CD14-positive monocyte (primary cell): ENCODE measurements at regions not wholly inside any gene's neighbourhood (a gene's known extent, or its start where the extent isn't known, plus 50 kb on each side); places are given as distances from the start of the nearest gene placed in this dataset.
A peak's percentile ranks its signal among the peaks of the same experiment; 100 is the strongest.
"Not testable (repeated sequence)": the region's sequence is repeated elsewhere in the genome, so short reads cannot be mapped to it uniquely, and the experiment has no call there.

ENCODE experiments used
- DNase-seq, 3 donors: peaks; one replicate each; pipeline ENCODE4 v3.0.0-alpha.2; 2011 to 2022
- H2AFZ ChIP-seq: 2 replicates; pipeline ENCODE4 v1.6.0; 2012; ENCODE audit warnings: mild to moderate bottlenecking, low read depth, low read length, inconsistent platforms; ENCODE audit not compliant: insufficient read depth, poor library complexity, severe bottlenecking
- H3K27ac ChIP-seq, 2 donors: 1 replicate in 1 of 2; 2 replicates in 1 of 2; pipeline ENCODE4 v1.5.1; 2012 to 2013; ENCODE audit warnings: low read length in 2 of 2, control low read depth in 1 of 2, inconsistent platforms in 1 of 2, low read depth in 1 of 2, mild to moderate bottlenecking in 1 of 2
- H3K27me3 ChIP-seq, 2 donors: one replicate each; pipeline versions ENCODE4 v1.6.0 to v1.6.1; 2011 to 2013; ENCODE audit warnings: low read length in 2 of 2; ENCODE audit not compliant: control insufficient read depth in 2 of 2, insufficient read depth in 2 of 2
- H3K36me3 ChIP-seq, 2 donors: replicated peaks in 1 of 2; 1 replicate in 1 of 2; 2 replicates in 1 of 2; pipeline versions ENCODE4 v1.5.1 to v1.6.1; 2012 to 2013; ENCODE audit warnings: low read length in 2 of 2, control low read depth in 1 of 2, inconsistent platforms in 1 of 2, mild to moderate bottlenecking in 1 of 2; ENCODE audit not compliant: insufficient read depth in 2 of 2, control insufficient read depth in 1 of 2
- H3K4me1 ChIP-seq, 2 donors: 1 replicate in 1 of 2; 2 replicates in 1 of 2; pipeline versions ENCODE4 v1.5.1 to v1.6.1; 2012 to 2013; ENCODE audit warnings: low read length in 2 of 2, control low read depth in 1 of 2, inconsistent platforms in 1 of 2, mild to moderate bottlenecking in 1 of 2, moderate library complexity in 1 of 2; ENCODE audit not compliant: insufficient read depth in 2 of 2, control insufficient read depth in 1 of 2
- H3K4me2 ChIP-seq: replicated peaks from 2 replicates; pipeline ENCODE3; 2012; ENCODE audit warnings: low read length, moderate library complexity, mild to moderate bottlenecking; ENCODE audit not compliant: poor library complexity, severe bottlenecking; ENCODE audit errors: extremely low read depth
- H3K4me3 ChIP-seq, 3 experiments: fragments of 200-600 bp in 1 of 3; sonication (generic) in 1 of 3; replicated peaks in 1 of 3; 1 replicate in 2 of 3; 2 replicates in 1 of 3; pipeline ENCODE4 v1.5.1; 2011 to 2013; ENCODE audit warnings: low read length in 3 of 3, mild to moderate bottlenecking in 3 of 3, control low read depth in 2 of 3, low read depth in 2 of 3, inconsistent platforms in 1 of 3, moderate library complexity in 1 of 3
- H3K79me2 ChIP-seq: 2 replicates; pipeline ENCODE4 v1.6.0; 2012; ENCODE audit warnings: mild to moderate bottlenecking, control low read depth, inconsistent platforms, low read length, moderate library complexity; ENCODE audit not compliant: insufficient read depth
- H3K9ac ChIP-seq: 2 replicates; pipeline ENCODE4 v1.6.0; 2017; ENCODE audit warnings: low read length, mild to moderate bottlenecking; ENCODE audit not compliant: insufficient read depth, poor library complexity, severe bottlenecking
- H3K9me3 ChIP-seq, 2 donors: replicated peaks in 1 of 2; 1 replicate in 1 of 2; 2 replicates in 1 of 2; pipeline versions ENCODE4 v1.5.1 to v1.6.1; 2012 to 2013; ENCODE audit warnings: low read length in 2 of 2, control low read depth in 1 of 2; ENCODE audit not compliant: control insufficient read depth in 1 of 2, insufficient read depth in 1 of 2
- H4K20me1 ChIP-seq: 2 replicates; pipeline ENCODE4 v1.6.0; 2012; ENCODE audit warnings: mild to moderate bottlenecking, low read length, control low read depth, moderate library complexity; ENCODE audit not compliant: insufficient read depth
- H3K27ac Mint-ChIP-seq, 7 donors: one replicate each; pipeline ENCODE4 v1.8.0; 2020; ENCODE audit warnings: mild to moderate bottlenecking in 7 of 7, mixed read lengths in 7 of 7, moderate library complexity in 6 of 7, inconsistent platforms in 2 of 7
- H3K27me3 Mint-ChIP-seq, 3 donors: one replicate each; pipeline ENCODE4 v1.8.0; 2021 to 2022; ENCODE audit warnings: low read depth in 3 of 3, mild to moderate bottlenecking in 3 of 3, mixed read lengths in 3 of 3, moderate library complexity in 3 of 3, inconsistent platforms in 1 of 3
- H3K36me3 Mint-ChIP-seq, 2 donors: one replicate each; pipeline ENCODE4 v1.8.0; 2020; ENCODE audit warnings: mixed read lengths in 2 of 2, inconsistent platforms in 1 of 2, mild to moderate bottlenecking in 1 of 2
- H3K4me1 Mint-ChIP-seq: one replicate; pipeline ENCODE4 v1.8.0; 2020; ENCODE audit warnings: mild to moderate bottlenecking, mixed read lengths
- H3K4me3 Mint-ChIP-seq, 2 donors: one replicate each; pipeline ENCODE4 v1.8.0; 2020; ENCODE audit warnings: mild to moderate bottlenecking in 2 of 2, mixed read lengths in 2 of 2, moderate library complexity in 1 of 2
- H3K9me3 Mint-ChIP-seq, 7 donors: one replicate each; pipeline ENCODE4 v1.8.0; 2020 to 2022; ENCODE audit warnings: mixed read lengths in 7 of 7, mild to moderate bottlenecking in 6 of 7, moderate library complexity in 6 of 7, inconsistent platforms in 2 of 7
- WGBS: methylation state at CpG from one replicate; pipeline ENCODE4 v1.1.5; 2013; ENCODE audit warnings: missing lambda C conversion rate; ENCODE audit not compliant: insufficient coverage; 5-methylcytosine and 5-hydroxymethylcytosine counted together
- intact Hi-C, 2 donors: fragments of 100-400 bp; cut with micrococcal nuclease; formaldehyde crosslinking; loops; one replicate each; pipeline versions ENCODE4 v1.15.0 to v1.15.1; 2023
- TF ChIP-seq, protein P1 (sequence below): fragments of 200-600 bp; IDR thresholded peaks from one replicate; pipeline ENCODE4 v1.8.0; 2022; ENCODE audit warnings: antibody characterized with exemption, mild to moderate bottlenecking

DNA sequence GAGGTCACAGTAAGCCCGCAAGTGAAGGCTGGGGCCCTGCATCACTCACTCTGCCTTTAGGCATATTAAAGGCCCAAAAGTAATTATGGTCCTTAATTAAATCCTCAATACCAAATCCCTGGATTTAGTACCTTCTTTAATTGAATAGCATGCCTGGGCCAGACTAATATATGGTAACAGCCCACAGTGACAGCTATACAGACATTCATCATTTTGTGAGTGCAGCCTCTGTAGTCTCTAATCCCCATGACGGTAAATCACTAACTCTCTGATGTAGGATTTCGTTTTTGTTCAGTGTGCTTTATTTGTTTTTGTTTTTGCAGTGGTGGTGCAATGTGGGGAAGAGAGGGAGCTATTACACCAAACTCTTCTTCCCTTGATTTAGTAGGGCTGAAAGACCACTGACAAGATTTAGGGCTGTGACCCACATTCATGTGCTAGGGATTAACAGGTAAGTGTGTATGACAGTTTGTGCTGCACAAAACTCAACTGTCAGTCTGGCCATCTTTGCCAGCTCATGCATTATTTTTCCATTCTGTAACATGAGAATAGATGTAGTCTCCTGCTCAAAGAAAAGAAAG lies 60.6 kb upstream of the SLC39A8 start:
- Histone ChIP-seq H3K4me2 (no peak overlapping the region), H3K79me2 (no peaks in the 10 kb centered on the region), H3K4me3 (no peak overlapping the region), H3K27me3 (peaks cover 0 to 2% of the 10 kb centered on the region in 2 donors), H4K20me1 (no peaks in the 10 kb centered on the region), H2AFZ (no peak overlapping the region), H3K36me3 (no peaks in the 10 kb centered on the region), H3K9me3 (no peaks in the 10 kb centered on the region), H3K27ac (no peak overlapping the region), H3K4me1 (peaks cover 27 to 34% of the 10 kb centered on the region in 2 donors), H3K9ac (no peak overlapping the region)
- no peak overlapping the region for H3K4me3 Mint-ChIP-seq
- no peaks in the 10 kb centered on the region for H3K9me3 Mint-ChIP-seq
- intact Hi-C loops = no loop called here
- H3K36me3 Mint-ChIP-seq = no peaks in the 10 kb centered on the region
- no CpG with 5 or more reads among the region's 3 CpGs for WGBS
- H3K27ac Mint-ChIP-seq = no peak overlapping the region
- DNase-seq = no peak
- TF ChIP-seq, protein P1, sequence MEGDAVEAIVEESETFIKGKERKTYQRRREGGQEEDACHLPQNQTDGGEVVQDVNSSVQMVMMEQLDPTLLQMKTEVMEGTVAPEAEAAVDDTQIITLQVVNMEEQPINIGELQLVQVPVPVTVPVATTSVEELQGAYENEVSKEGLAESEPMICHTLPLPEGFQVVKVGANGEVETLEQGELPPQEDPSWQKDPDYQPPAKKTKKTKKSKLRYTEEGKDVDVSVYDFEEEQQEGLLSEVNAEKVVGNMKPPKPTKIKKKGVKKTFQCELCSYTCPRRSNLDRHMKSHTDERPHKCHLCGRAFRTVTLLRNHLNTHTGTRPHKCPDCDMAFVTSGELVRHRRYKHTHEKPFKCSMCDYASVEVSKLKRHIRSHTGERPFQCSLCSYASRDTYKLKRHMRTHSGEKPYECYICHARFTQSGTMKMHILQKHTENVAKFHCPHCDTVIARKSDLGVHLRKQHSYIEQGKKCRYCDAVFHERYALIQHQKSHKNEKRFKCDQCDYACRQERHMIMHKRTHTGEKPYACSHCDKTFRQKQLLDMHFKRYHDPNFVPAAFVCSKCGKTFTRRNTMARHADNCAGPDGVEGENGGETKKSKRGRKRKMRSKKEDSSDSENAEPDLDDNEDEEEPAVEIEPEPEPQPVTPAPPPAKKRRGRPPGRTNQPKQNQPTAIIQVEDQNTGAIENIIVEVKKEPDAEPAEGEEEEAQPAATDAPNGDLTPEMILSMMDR = no peak
- H3K4me1 Mint-ChIP-seq = peaks cover 33% of the 10 kb centered on the region
- H3K27me3 Mint-ChIP-seq = peaks cover 0 to 8% (median 5%) of the 10 kb centered on the region in 3 donors

- H2AFZ ChIP-seq, H3K4me3 Mint-ChIP-seq, H3K79me2 ChIP-seq, H3K9me3 Mint-ChIP-seq, H3K4me3 ChIP-seq, H3K36me3 ChIP-seq, H3K9me3 ChIP-seq, H3K36me3 Mint-ChIP-seq, DNase-seq, H3K27ac ChIP-seq, H3K27me3 ChIP-seq, H3K27me3 Mint-ChIP-seq, H4K20me1 ChIP-seq, H3K9ac ChIP-seq, intact Hi-C loops: not testable (repeated sequence)
- WGBS = no CpG with 5 or more reads among the region's 1 CpG
- Histone ChIP-seq H3K4me2 (peak overlapping the region; percentile 21), H3K4me1 (peaks cover 11 to 16% of the 10 kb centered on the region in 2 donors)
- Mint-ChIP-seq H3K4me1 (peaks cover 23% of the 10 kb centered on the region), H3K27ac (peak overlapping the region in 3 of 7 donors; percentile 2 to 84 (median 12))
Measured at GRCh38 chr4:102410884-102411283, 65.6 kb upstream of the SLC39A8 start.
